Lower leg skin (tissue), 4 donors: ENCODE measurements at regions not wholly inside any gene's neighbourhood (a gene's known extent, or its start where the extent isn't known, plus 50 kb on each side); places are given as distances from the start of the nearest gene placed in this dataset.

Experiments used
- DNase-seq, 2 donors: peaks; one replicate each; pipeline ENCODE4 v3.0.0-alpha.2; 2019; ENCODE audit warnings: low spot score in 2 of 2
- H3K4me3 ChIP-seq: fragments of 200-600 bp; sonication (generic); 2 replicates; pipeline ENCODE4 v1.5.1; 2017; ENCODE audit warnings: mild to moderate bottlenecking, low read depth; ENCODE audit not compliant: poor library complexity, severe bottlenecking
- POLR2A ChIP-seq, 2 donors: fragments of 450-650 bp; IDR thresholded peaks; one replicate each; pipeline ENCODE4 v1.6.1; 2016 to 2017; ENCODE audit warnings: antibody characterized with exemption in 2 of 2, mild to moderate bottlenecking in 1 of 2, moderate library complexity in 1 of 2
- WGBS, 2 donors: methylation state at CpG; one replicate each; pipeline ENCODE4 v1.1.5; 2018; 5-methylcytosine and 5-hydroxymethylcytosine counted together
- intact Hi-C: fragments of 100-400 bp; cut with DNase I; formaldehyde crosslinking; loops from one replicate; pipeline ENCODE4 v1.15.0; 2023; ENCODE audit warnings: low total_unique reads
- TF ChIP-seq, protein P1 (sequence below), 3 donors: fragments of 450-650 bp; IDR thresholded peaks; one replicate each; pipeline ENCODE4 v1.5.1; 2016; ENCODE audit warnings: antibody characterized with exemption in 3 of 3, mild to moderate bottlenecking in 3 of 3, moderate library complexity in 2 of 3

DNA sequence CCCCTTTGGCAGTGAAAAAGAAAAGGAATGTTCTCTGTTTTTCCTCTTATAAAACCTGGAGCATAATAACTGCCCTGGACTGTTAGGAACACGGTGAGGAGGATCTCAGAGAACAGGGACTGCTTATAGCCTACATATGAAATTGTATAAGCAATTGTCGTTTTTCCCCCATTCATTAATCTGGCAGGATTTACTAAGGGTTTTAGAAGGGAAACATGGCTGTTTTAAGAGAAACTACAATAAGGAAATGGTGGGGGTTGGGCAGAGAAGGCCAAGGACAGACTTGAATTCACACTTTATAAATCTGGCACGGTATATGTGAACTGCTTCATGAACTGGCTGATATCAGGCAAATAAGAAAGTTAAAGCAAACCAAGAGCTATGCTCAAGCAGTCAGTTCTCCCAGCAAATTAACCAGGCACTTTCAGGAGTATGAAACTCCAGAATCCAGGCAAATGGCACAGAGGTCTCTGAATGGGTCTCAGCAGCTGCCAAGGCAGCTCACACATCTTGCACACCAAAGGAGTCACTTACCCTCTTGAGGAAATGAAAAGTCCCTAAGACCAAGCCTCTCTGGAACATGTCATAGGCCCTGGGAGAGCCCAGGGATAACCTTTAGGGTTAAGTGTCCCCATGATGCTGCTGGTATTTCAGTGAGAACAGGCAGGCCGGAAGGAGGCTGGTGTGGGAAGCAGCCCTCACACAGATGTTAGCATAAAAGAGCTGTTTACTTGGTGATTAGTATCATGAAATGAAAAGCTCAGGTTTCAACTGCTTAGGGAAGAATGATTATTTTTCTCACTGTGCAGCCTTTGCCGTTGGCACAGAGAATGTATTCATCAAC, 260.5 kb upstream of the MARCKS start:
- WGBS, 2 donors = 45 to 58% methylated on average over 5 of the region's 5 CpGs
- TF ChIP-seq, protein P1, sequence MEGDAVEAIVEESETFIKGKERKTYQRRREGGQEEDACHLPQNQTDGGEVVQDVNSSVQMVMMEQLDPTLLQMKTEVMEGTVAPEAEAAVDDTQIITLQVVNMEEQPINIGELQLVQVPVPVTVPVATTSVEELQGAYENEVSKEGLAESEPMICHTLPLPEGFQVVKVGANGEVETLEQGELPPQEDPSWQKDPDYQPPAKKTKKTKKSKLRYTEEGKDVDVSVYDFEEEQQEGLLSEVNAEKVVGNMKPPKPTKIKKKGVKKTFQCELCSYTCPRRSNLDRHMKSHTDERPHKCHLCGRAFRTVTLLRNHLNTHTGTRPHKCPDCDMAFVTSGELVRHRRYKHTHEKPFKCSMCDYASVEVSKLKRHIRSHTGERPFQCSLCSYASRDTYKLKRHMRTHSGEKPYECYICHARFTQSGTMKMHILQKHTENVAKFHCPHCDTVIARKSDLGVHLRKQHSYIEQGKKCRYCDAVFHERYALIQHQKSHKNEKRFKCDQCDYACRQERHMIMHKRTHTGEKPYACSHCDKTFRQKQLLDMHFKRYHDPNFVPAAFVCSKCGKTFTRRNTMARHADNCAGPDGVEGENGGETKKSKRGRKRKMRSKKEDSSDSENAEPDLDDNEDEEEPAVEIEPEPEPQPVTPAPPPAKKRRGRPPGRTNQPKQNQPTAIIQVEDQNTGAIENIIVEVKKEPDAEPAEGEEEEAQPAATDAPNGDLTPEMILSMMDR (IDR thresholded peaks at IDR 0.05) = no peak
- TF ChIP-seq POLR2A (IDR thresholded peaks at IDR 0.05) = no peak
- no peak for DNase-seq
- no peak overlapping the region for H3K4me3 ChIP-seq
- intact Hi-C loops = no loop called here

GRCh38 chr6:113597231-113597583, 259.9 kb upstream of the MARCKS start:
- intact Hi-C loops = no loop called here

DNA sequence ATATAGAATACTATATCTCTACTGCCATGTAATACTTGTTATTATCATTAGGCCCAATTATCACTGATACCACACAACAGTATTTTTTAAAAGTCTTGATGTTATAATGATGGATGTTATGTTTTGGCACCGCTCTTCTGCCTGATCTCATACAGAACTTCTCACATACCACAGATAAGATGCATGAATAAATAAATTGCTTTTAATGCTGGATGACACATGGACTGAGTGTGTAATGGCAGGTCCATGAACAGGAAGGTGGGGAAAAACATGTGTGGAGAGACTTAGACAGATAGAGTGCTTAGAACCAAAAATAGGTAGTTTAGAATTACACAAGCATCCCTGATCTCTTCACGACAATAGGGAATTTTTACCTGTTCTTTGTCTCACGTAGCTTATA, 258.4 kb upstream of the MARCKS start:
- no peak overlapping the region for H3K4me3 ChIP-seq
- no peak for DNase-seq
- 94 to 97% methylated on average over 3 of the region's 3 CpGs for WGBS, 2 donors
- intact Hi-C loops = no loop called here
- TF ChIP-seq POLR2A (IDR thresholded peaks at IDR 0.05) = no peak

More at GRCh38 chr6:113597231-113597583, 259.9 kb upstream of the MARCKS start:
- H3K4me3 ChIP-seq = no peak overlapping the region
- TF ChIP-seq POLR2A (IDR thresholded peaks at IDR 0.05) = no peak
- TF ChIP-seq, protein P1 (IDR thresholded peaks at IDR 0.05) = no peak
- 38 to 57% methylated on average over 1 of the region's 1 CpG for WGBS, 2 donors
- no peak for DNase-seq

GRCh38 chr6:113599444-113599843, 257.7 kb upstream of the MARCKS start:
- no peak overlapping the region for H3K4me3 ChIP-seq
- intact Hi-C loops = no loop called here
- no peak for DNase-seq
- TF ChIP-seq, protein P1 (IDR thresholded peaks at IDR 0.05) = no peak
- no peak for TF ChIP-seq POLR2A (IDR thresholded peaks at IDR 0.05)

DNA sequence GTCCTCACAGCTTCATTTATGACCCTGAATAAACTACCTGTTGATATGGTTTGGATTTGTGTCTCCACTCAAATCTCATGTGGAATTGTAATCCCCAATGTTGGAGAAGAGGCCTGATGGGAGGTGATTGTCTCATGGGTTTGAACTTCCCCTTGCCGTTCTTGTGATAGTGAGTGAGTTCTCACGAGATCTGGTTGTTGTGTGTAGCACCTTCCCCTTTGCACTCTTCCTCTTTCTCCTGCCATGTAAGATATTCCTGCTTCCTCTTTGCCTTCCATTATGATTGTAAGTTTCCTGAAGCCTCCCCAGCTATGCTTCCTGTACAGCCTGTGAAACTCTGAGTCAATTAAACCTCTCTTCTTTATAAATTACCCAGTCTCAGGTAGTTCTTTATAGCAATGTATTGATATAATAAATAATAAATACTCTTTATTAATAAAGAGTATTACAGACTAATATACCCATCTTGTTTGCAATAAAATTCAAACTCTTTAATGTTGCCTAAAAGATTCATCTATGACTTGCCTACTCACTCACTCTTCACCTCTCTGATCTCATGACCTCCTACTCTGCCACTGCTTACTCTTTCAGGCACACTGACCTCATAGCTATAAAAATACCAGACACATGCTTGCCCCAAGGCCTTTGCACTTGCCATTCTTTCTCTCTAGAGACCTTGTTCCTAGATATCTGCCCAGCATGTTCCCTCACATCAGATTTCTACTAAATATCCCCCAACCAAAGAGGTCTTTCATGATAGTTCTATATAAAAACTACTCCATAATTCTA, 256.4 kb upstream of the MARCKS start:
- no peak overlapping the region for H3K4me3 ChIP-seq
- intact Hi-C loops = no loop called here
- no peak for DNase-seq
- WGBS, 2 donors = 68 to 86% methylated on average over 2 of the region's 2 CpGs
- TF ChIP-seq, protein P1 (IDR thresholded peaks at IDR 0.05) = no peak
- no peak for TF ChIP-seq POLR2A (IDR thresholded peaks at IDR 0.05)

- H3K4me3 ChIP-seq = no peak overlapping the region
- TF ChIP-seq, protein P1 (IDR thresholded peaks at IDR 0.05) = no peak
- no peak for TF ChIP-seq POLR2A (IDR thresholded peaks at IDR 0.05)
- WGBS, 2 donors = 44 to 60% methylated on average over 2 of the region's 2 CpGs
- intact Hi-C loops = no loop called here
- DNase-seq = no peak
Observed at GRCh38 chr6:113607821-113608545, 249.2 kb upstream of the MARCKS start.
